ENCODE measurements at regions not wholly inside any gene's neighbourhood (a gene's known extent, or its start where the extent isn't known, plus 50 kb on each side); places are given as distances from the start of the nearest gene placed in this dataset.
"Not testable (repeated sequence)": the region's sequence is repeated elsewhere in the genome, so short reads cannot be mapped to it uniquely, and the experiment has no call there.

GRCh38 chr10:44168478-44168877 lies 216.4 kb downstream of the CXCL12 start:
- DNase-seq: no peak

GRCh38 chr10:44167752-44168151 lies 217.1 kb downstream of the CXCL12 start:
- DNase-seq: no peak

- no peak for DNase-seq
These were observed 218.5 kb downstream of the CXCL12 start for GRCh38 chr10:44166441-44166840.

DNA sequence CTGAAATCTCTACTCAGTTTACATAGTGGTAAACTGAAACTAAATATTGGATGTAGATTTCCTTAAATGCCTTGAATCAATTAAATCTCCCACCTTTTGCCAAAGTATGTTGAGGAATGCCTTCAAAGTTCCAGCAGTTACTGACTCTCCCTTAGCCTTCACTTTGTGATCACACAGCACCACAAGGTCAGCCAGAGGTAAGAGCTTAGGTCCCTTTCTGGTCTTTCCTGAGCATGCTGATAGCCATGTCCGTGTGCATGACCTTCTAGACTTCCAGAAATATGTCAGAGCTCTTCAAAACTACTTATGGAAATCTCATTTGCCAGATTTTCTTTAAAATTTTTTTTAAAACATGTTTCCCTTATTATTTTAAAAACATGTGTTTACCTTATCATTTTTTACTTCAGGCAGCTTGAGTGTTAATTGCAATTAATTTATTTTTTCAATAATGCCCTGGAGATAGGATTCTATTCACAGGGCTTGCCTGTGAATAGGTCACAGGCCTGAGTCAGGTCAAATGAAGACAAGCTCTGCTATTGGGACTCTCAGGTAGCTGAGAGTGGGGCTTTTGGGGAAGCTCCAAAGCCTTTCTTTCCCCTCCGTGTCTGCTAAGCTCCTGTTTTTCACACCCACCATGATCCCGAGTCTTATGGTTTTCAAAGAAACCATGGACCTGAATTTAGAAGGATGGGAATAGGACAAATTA lies 220.5 kb downstream of the CXCL12 start:
- no peak for DNase-seq

DNA sequence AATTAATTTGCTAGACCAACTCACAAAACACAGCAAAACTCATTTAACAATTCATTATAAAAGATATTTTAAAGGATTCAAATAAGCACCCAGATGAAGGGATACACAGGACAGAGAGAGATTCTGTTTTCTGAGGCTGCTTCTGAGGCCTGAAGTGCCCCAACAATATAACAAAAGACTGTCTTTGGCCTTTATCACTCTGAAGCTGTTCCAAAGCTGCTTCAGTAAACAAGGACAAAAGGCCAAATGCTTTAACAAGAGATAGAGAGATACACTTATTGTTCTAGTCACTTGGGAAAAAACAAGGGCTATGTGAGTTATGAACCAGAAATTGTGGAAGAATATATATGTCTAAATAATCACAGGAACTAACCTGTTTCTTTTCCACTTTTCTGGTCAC lies 223.7 kb downstream of the CXCL12 start:
- DNase-seq: no peak

GRCh38 chr10:44157574-44157973 lies 227.3 kb downstream of the CXCL12 start:
- no peak for DNase-seq

GRCh38 chr10:44154956-44155355 lies 229.9 kb downstream of the CXCL12 start:
- DNase-seq: no peak

- no peak for DNase-seq
These were observed 230.8 kb downstream of the CXCL12 start for GRCh38 chr10:44153918-44154670.

DNA sequence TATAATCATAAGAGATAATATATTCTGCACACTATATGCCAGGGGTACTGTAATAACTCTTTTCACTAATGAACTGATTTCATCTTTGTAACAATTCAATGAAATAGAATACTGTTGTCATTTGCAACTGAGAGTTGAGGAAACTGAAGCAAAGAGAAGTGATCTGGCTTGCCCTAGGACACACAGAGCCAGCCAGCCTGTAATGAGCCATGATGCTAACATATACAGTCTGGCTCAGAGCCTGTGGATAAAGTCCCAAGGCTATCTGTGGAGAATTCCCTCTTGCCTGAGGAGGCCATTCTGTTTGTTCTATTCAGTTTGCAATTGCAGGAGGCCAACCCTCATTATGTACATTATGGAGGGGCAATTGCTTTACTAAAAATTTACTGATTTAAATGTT lies 241.3 kb downstream of the CXCL12 start:
- no peak for DNase-seq

GRCh38 chr10:44132361-44133289 lies 252.3 kb downstream of the CXCL12 start:
- no peak for DNase-seq

DNA sequence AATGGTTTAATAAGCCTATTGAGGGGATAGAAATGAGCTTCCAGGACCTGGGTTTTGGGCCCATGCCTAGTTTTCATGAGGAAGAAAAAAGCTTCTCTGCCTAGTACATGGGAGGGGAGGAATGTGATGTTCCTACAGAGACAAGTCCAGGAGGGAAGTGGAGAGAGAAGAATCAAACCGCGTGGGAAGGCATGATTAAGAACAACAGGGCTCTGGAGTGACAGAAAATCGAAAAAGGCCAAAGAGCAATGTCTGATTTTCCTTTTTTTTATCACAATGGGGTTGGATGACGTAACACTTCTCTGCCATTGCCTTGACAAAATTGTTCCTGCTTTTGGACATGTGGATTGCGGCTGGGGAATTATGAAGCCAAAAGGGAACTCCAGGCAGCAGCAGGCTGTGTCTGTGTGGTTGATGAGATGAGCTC lies 258.6 kb downstream of the CXCL12 start:
- no peak for DNase-seq

DNA sequence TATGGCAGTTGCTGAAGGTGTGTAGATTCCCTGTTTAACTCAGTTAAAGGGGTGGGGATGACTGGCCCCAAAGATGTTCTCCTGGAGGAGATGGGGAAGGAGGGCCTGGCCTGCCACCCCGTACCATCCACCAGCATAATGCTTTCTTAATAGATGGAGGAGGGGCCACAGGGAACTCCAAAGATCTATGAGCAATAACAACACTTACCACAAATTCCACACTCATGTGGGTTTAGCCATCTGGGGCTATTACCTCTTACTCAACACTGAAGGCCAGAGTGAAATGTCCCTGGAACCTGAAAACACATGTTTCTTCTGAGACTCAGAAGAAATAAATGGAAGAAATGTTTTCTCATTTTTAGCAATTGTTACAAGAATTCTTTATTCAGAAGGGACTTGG lies 259.0 kb downstream of the CXCL12 start:
- DNase-seq: no peak

DNA sequence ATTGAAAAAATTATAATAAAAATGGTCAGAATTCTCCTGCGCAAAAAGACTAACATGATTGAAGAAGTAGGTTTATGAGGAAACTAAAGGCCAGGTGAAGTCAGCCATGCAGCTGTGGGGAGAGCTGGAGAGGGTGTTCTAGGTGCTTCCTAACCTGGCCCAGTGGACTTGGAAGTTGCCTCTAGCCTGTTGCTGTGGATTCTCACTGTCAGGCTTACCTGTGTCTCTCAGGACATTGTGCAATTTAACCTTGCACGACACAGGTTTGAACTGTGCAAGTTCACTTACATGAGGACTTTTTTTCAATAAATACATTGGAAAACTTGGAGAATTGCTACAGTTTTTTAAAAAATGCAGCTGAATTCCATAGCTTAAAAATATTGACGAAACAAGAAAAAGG lies 266.4 kb downstream of the CXCL12 start:
- no peak for DNase-seq

DNA sequence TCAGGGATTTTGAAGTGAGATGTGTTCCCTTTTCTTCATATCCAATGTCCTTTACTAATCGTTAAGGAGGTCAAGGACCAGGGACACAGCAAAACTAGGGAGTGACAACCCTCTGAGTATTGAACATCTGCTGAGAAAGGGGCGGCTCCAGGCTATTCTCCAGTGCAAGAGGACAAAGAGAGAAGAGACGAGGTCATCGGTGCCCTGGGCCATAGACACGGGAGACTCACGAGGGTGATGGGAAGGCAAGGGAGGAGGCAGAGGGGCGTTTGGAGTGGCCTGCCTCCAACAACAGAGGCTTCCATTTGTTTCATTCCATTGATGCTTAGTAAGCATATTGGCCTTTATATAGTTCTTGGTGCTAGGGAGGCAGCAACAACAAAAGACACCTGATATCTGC lies 268.4 kb downstream of the CXCL12 start:
- no peak for DNase-seq

- DNase-seq: no peak
These were observed 269.4 kb downstream of the CXCL12 start for GRCh38 chr10:44115516-44115915.

DNA sequence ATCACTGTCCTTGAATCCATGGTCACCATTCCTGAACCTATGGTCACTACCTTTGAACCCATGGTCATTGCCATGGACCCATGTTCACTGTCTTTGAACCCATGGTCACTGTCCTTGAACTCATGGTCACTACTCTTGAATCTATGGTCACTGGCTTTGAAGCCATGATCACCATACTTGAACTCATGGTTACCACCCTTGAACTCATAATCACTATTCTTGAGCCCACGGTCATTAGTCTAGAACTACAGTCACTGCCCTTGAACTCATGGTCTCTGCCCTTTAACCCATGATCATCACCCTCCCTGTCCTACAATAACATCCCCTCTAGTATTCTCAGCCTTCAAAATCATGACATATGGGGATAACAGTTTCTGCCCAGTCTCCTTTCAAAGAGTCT lies 270.5 kb downstream of the CXCL12 start:
- no peak for DNase-seq

DNA sequence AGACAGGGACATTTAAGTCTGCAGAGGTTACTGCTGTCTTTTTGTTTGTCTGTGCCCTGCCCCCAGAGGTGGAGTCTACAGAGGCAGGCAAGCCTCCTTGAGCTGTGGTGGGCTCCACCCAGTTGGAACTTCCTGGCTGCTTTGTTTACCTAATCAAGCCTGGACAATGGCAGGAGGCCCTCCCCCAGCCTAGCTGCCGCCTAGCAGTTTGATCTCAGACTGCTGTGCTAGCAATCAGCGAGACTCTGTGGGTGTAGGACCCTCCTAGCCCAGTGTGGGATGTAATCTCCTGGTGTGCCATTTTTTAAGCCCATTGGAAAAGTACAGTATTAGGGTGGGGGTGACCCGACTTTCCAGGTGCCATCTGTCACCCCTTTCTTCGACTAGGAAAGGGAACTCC lies 272.6 kb downstream of the CXCL12 start:
- DNase-seq: not testable (repeated sequence)

DNA sequence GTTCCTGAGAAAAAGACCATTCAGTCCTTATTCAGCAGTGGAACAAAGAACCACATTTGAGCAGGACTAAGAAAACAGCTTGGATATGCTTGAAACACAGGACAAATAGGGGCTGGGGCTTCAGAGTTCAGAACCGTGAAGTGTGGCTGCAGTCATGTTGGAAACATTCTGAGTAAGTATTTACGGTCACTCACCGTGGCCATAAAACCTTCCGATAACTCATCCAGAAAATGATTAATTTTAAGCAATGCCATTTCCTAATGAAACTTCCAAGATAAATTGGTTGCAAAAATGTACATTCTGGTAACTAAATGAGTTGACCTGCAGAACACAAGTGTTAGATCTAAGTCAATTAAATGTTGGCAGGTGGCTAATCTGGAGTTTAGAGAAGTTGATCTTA lies 279.2 kb downstream of the CXCL12 start:
- DNase-seq: no peak

DNA sequence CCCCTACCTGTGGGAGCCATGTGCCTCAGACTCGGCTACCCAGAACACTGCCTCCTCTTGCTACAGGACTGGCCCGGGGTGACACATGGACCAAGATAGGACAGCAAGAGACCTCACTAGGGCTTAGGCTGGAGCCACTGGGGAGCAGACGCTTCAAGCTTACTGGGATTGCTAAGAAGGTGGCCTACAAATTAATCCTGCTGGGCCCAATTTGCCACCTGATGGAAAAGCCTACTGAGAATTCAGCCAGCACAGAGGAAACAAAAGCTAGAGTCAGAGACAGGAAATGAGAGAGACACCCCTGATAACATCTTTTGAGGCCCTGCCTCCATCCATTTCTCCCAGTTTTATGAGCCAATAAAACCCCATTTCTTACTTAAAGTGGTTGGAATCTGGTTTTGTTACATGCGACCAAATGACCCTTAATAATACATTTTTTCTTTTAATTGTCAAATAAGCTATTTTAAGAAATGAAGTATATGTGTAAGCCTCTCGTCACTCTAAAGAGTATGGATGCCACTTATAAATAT lies 282.1 kb downstream of the CXCL12 start:
- no peak for DNase-seq

DNA sequence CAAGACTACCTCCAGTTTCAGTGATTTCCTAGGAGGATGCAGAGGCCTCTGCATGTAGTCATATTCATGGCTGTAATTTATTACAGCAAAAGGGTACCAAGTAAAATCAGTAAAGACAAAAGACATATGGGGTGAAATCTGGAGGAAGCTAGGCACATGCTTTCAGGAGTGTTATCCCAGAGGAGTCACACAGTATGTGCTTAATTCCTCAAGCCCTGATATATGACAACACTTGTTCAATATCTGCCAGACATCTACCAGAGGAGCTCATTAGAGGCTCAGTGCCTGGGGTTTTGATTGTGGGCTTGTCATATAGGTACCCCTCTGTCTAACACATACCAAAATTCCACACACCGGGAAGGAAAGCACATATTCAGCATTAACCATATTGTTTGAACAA lies 283.8 kb downstream of the CXCL12 start:
- no peak for DNase-seq

- DNase-seq: no peak
These were observed 285.4 kb downstream of the CXCL12 start for GRCh38 chr10:44099511-44099910.

DNA sequence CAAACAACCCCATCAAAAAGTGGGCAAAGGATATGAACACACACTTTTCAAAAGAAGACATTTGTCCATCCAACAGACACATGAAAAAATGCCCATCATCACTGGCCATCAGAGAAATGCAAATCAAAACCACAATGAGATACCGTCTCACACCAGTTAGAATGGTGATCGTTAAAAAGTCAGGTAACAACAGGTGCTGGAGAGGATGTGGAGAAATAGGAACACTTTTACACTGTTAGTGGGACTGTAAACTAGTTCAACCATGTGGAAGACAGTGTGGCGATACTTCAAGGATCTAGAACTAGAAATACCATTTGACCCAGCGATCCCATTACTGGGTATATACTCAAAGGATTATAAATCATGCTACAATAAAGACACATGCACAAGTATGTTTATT lies 288.7 kb downstream of the CXCL12 start:
- not testable (repeated sequence) for DNase-seq

DNA sequence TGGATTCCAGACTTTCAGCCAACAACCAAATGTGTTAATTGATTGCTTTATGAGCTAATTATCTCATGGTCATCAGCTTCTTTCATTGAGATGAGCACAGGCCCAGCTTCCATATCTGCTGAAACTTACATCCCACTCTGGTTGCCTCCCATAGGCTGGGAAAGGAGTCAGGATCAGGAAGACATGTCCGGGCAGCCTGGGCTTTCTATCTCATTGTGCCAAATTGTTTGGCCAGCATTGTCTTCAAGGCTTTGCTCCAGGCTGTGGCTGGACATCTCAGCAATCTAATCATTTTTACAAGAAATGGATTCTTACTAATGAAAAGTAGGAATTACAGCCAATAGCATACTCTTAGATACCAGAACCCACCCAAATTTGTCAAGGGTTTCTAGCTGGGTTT lies 295.2 kb downstream of the CXCL12 start:
- no peak for DNase-seq

Data from right hindlimb (tissue), 1 donor.